Psoas muscle (tissue), 7 donors: ENCODE measurements at regions not wholly inside any gene's neighbourhood (a gene's known extent, or its start where the extent isn't known, plus 50 kb on each side); places are given as distances from the start of the nearest gene placed in this dataset.

Source experiments
- ATAC-seq, 4 donors: fragments of 200-7000 bp; cut with Tn5 transposase; one replicate each; pipeline ENCODE4 v1.9.1; 2020; ENCODE audit warnings: moderate library complexity in 3 of 4, mild to moderate bottlenecking in 2 of 4
- DNase-seq, 2 donors: peaks; one replicate each; pipeline ENCODE4 v3.0.0-alpha.2; 2020
- H3K27ac ChIP-seq: fragments of 200-600 bp; one replicate; pipeline ENCODE4 v1.8.0; 2022
- H3K27me3 ChIP-seq, 3 donors: fragments of 200-600 bp in 1 of 3; one replicate each; pipeline versions ENCODE4 v1.6.1 to v1.8.0; 2013 to 2022; ENCODE audit warnings: low read length in 2 of 3, mild to moderate bottlenecking in 2 of 3, moderate library complexity in 1 of 3; ENCODE audit not compliant: insufficient read depth in 3 of 3
- H3K36me3 ChIP-seq, 2 donors: fragments of 200-600 bp in 1 of 2; one replicate each; pipeline versions ENCODE4 v1.6.1 to v1.8.0; 2013 to 2022; ENCODE audit warnings: low read depth in 1 of 2, mild to moderate bottlenecking in 1 of 2, moderate library complexity in 1 of 2; ENCODE audit not compliant: insufficient read depth in 1 of 2
- H3K4me1 ChIP-seq: fragments of 200-600 bp; one replicate; pipeline ENCODE4 v1.8.0; 2022
- H3K4me3 ChIP-seq: fragments of 200-600 bp; one replicate; pipeline ENCODE4 v1.8.0; 2022; ENCODE audit warnings: mild to moderate bottlenecking
- H3K9me3 ChIP-seq: fragments of 200-600 bp; one replicate; pipeline ENCODE4 v1.8.0; 2022
- WGBS, 3 donors: extraction: QIAGEN DNeasy Blood & Tissue Kit; methylation state at CpG; one replicate each; pipeline versions ENCODE4 v1.1.6 to v1.1.7; 2013; 5-methylcytosine and 5-hydroxymethylcytosine counted together
- intact Hi-C, 2 donors: fragments of 100-400 bp; cut with DNase I; formaldehyde crosslinking; loops; one replicate each; pipeline versions ENCODE4 v1.11.0 to v1.14.2; 2022
- TF ChIP-seq, protein P1 (sequence below): fragments of 200-600 bp; IDR thresholded peaks from one replicate; pipeline ENCODE4 v1.8.0; 2022; ENCODE audit warnings: antibody characterized with exemption
- donor health status: healthy with polysubstance abuse.
- donor health status: DM: no; HTN: no; CAD: no; lungs with moderate emphysema.
- donor health status: Bipolar disorder and iron deficiency.
- donor health status: healthy.
- donor health status: DM: yes; HTN: yes; CAD: no.
- donor health status: DM: no; HTN: no; CAD: no.
- donor health status: DM: yes; HTN: yes; CAD: no.

GRCh38 chrX:103149652-103150051 lies 56.7 kb upstream of the NXF3 start:
- no peaks in the 10 kb centered on the region for H3K36me3 ChIP-seq
- no peak overlapping the region for H3K4me3 ChIP-seq
- ATAC-seq: no peak
- no peak for DNase-seq
- no peak overlapping the region for H3K27ac ChIP-seq
- H3K9me3 ChIP-seq: peaks cover 10% of the 10 kb centered on the region
- TF ChIP-seq, protein P1, sequence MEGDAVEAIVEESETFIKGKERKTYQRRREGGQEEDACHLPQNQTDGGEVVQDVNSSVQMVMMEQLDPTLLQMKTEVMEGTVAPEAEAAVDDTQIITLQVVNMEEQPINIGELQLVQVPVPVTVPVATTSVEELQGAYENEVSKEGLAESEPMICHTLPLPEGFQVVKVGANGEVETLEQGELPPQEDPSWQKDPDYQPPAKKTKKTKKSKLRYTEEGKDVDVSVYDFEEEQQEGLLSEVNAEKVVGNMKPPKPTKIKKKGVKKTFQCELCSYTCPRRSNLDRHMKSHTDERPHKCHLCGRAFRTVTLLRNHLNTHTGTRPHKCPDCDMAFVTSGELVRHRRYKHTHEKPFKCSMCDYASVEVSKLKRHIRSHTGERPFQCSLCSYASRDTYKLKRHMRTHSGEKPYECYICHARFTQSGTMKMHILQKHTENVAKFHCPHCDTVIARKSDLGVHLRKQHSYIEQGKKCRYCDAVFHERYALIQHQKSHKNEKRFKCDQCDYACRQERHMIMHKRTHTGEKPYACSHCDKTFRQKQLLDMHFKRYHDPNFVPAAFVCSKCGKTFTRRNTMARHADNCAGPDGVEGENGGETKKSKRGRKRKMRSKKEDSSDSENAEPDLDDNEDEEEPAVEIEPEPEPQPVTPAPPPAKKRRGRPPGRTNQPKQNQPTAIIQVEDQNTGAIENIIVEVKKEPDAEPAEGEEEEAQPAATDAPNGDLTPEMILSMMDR: no peak
- intact Hi-C loops: no loop called here
- H3K4me1 ChIP-seq: no peaks in the 10 kb centered on the region
- no peaks in the 10 kb centered on the region for H3K27me3 ChIP-seq

GRCh38 chrX:103148075-103148474 lies 55.1 kb upstream of the NXF3 start:
- 55 to 76% (median 69%) methylated on average over 1 of the region's 1 CpG for WGBS, 3 donors
- no peaks in the 10 kb centered on the region for H3K27me3 ChIP-seq
- DNase-seq (no peak), ATAC-seq (no peak)
- intact Hi-C loops: no loop called here
- H3K27ac ChIP-seq: no peak overlapping the region
- H3K9me3 ChIP-seq: peaks cover 10% of the 10 kb centered on the region
- TF ChIP-seq, protein P1: no peak
- H3K4me3 ChIP-seq: no peak overlapping the region
- no peaks in the 10 kb centered on the region for H3K4me1 ChIP-seq
- no peaks in the 10 kb centered on the region for H3K36me3 ChIP-seq
